Stimulated activated naive CD8-positive, alpha-beta T cell treated with anti-CD3 and anti-CD28 coated beads, Interleukin-15, Interleukin-2, amounts not matched to agents 100 U/mL and 50 U/mL, for 24 hours (primary cell): ENCODE measurements at regions not wholly inside any gene's neighbourhood (a gene's known extent, or its start where the extent isn't known, plus 50 kb on each side); places are given as distances from the start of the nearest gene placed in this dataset.

ENCODE experiments used
- ATAC-seq: fragments of 150-1000 bp; cut with Tn5 transposase; one replicate; pipeline ENCODE4 v1.10.0; 2021
- DNase-seq: peaks from one replicate; pipeline ENCODE4 v3.0.0; 2021

- DNase-seq, result no peak
- no peak for ATAC-seq
These were observed 70.8 kb upstream of the PGRMC2 start for GRCh38 chr4:128358231-128358912.

GRCh38 chr4:128357286-128357685 is 69.7 kb upstream of the PGRMC2 start:
- DNase-seq, result no peak
- no peak for ATAC-seq

- DNase-seq, result no peak
- no peak for ATAC-seq
These were observed 67.7 kb upstream of the PGRMC2 start for GRCh38 chr4:128355305-128355704.

GRCh38 chr4:128354205-128354821 is 66.7 kb upstream of the PGRMC2 start:
- ATAC-seq (no peak), DNase-seq (no peak)

GRCh38 chr4:128353791-128354190 is 66.2 kb upstream of the PGRMC2 start:
- no peak for DNase-seq
- ATAC-seq, result no peak

GRCh38 chr4:128351502-128351901 is 63.9 kb upstream of the PGRMC2 start:
- no peak for ATAC-seq

GRCh38 chr4:128350449-128351045 is 62.9 kb upstream of the PGRMC2 start:
- ATAC-seq, result no peak
- no peak for DNase-seq

More at GRCh38 chr4:128351502-128351901, 63.9 kb upstream of the PGRMC2 start:
- DNase-seq, result no peak

- ATAC-seq, result no peak
- no peak for DNase-seq
These were observed 62.3 kb upstream of the PGRMC2 start for GRCh38 chr4:128349921-128350320.

- ATAC-seq (no peak), DNase-seq (no peak)
These were observed 60.5 kb upstream of the PGRMC2 start for GRCh38 chr4:128347930-128348660.

- ATAC-seq (no peak), DNase-seq (no peak)
These were observed 59.7 kb upstream of the PGRMC2 start for GRCh38 chr4:128347175-128347868.

GRCh38 chr4:128346054-128346716 is 58.6 kb upstream of the PGRMC2 start:
- ATAC-seq, result no peak
- DNase-seq, result no peak

- ATAC-seq (no peak), DNase-seq (no peak)
These were observed 58.0 kb upstream of the PGRMC2 start for GRCh38 chr4:128345650-128346049.

- ATAC-seq, result no peak
- DNase-seq, result no peak
These were observed 55.1 kb upstream of the PGRMC2 start for GRCh38 chr4:128342762-128343161.

- DNase-seq, result no peak
- ATAC-seq, result no peak
These were observed 54.0 kb upstream of the PGRMC2 start for GRCh38 chr4:128341634-128342033.

GRCh38 chr4:128338634-128339355 is 51.2 kb upstream of the PGRMC2 start:
- no peak for DNase-seq
- ATAC-seq, result no peak

GRCh38 chr4:128337863-128338262 is 50.2 kb upstream of the PGRMC2 start:
- ATAC-seq, result no peak
- DNase-seq, result no peak
